Peyer's patch (tissue), 4 donors: ENCODE measurements at regions not wholly inside any gene's neighbourhood (a gene's known extent, or its start where the extent isn't known, plus 50 kb on each side); places are given as distances from the start of the nearest gene placed in this dataset.

Source experiments
- POLR2A ChIP-seq, 2 donors: fragments of 450-650 bp; IDR thresholded peaks; one replicate each; pipeline ENCODE4 v1.5.1; 2017; ENCODE audit warnings: antibody characterized with exemption in 2 of 2, mild to moderate bottlenecking in 2 of 2, moderate library complexity in 2 of 2
- TF ChIP-seq, protein P1 (sequence below), 6 experiments: fragments of 450-650 bp in 4 of 6; fragments of 200-600 bp in 2 of 6; sonication (generic) in 1 of 6; IDR thresholded peaks; one replicate each; pipeline ENCODE4 v1.5.1; 2017 to 2019; ENCODE audit warnings: antibody characterized with exemption in 6 of 6, mild to moderate bottlenecking in 3 of 6, moderate library complexity in 1 of 6

GRCh38 chr22:49226096-49226495 lies 601.6 kb downstream of the BRD1 start:
- TF ChIP-seq POLR2A (IDR thresholded peaks at IDR 0.05): no peak
- TF ChIP-seq, protein P1, sequence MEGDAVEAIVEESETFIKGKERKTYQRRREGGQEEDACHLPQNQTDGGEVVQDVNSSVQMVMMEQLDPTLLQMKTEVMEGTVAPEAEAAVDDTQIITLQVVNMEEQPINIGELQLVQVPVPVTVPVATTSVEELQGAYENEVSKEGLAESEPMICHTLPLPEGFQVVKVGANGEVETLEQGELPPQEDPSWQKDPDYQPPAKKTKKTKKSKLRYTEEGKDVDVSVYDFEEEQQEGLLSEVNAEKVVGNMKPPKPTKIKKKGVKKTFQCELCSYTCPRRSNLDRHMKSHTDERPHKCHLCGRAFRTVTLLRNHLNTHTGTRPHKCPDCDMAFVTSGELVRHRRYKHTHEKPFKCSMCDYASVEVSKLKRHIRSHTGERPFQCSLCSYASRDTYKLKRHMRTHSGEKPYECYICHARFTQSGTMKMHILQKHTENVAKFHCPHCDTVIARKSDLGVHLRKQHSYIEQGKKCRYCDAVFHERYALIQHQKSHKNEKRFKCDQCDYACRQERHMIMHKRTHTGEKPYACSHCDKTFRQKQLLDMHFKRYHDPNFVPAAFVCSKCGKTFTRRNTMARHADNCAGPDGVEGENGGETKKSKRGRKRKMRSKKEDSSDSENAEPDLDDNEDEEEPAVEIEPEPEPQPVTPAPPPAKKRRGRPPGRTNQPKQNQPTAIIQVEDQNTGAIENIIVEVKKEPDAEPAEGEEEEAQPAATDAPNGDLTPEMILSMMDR (IDR thresholded peaks at IDR 0.05): no peak
